Panc1 (cell line): ENCODE measurements at regions not wholly inside any gene's neighbourhood (a gene's known extent, or its start where the extent isn't known, plus 50 kb on each side); places are given as distances from the start of the nearest gene placed in this dataset.

Source experiments
- ATAC-seq: fragments of 200-7000 bp; cut with Tn5 transposase; 2 replicates; pipeline ENCODE4 v1.9.1; 2020; ENCODE audit warnings: mild to moderate bottlenecking, moderate library complexity
- BruUV-seq: library from RNA; stranded (reverse); fragments of 400-500 nt; replicated peaks from 2 replicates; lab custom pipeline; 2021; lab: Mats Ljungman, UMichigan
- CTCF ChIA-PET: fragments of 300-600 bp; sonication (Branson Sonifier 250); formaldehyde crosslinking; loops from one replicate; lab custom pipeline; 2022; ENCODE audit warnings: antibody characterized with exemption; lab: Charles Lee
- POLR2A ChIA-PET: fragments of 300-600 bp; sonication (Branson Sonifier 250); formaldehyde crosslinking; loops from one replicate; lab custom pipeline; 2022; ENCODE audit warnings: antibody characterized with exemption; lab: Charles Lee
- DNase-seq: peaks from one replicate; pipeline ENCODE4 v3.0.0-alpha.2; 2010; ENCODE audit warnings: low read depth, low spot score
- H3K27ac ChIP-seq: 2 replicates; pipeline ENCODE4 v1.5.1; 2011; ENCODE audit warnings: mild to moderate bottlenecking, low read length, inconsistent platforms
- H3K27me3 ChIP-seq: fragments of 200-500 bp; sonication (Bioruptor generic); 2 replicates; pipeline ENCODE4 v1.6.0; 2014; ENCODE audit warnings: low read length, inconsistent platforms; ENCODE audit not compliant: control insufficient read depth, insufficient read depth
- H3K36me3 ChIP-seq: fragments of 200-500 bp; sonication (Bioruptor generic); 2 replicates; pipeline ENCODE4 v1.5.1; 2014; ENCODE audit warnings: inconsistent platforms, mild to moderate bottlenecking, low read length, moderate library complexity; ENCODE audit not compliant: control insufficient read depth, insufficient read depth
- H3K4me1 ChIP-seq: 2 replicates; pipeline ENCODE4 v1.5.1; 2011; ENCODE audit warnings: inconsistent platforms, mild to moderate bottlenecking, low read length, moderate library complexity; ENCODE audit not compliant: control insufficient read depth, insufficient read depth
- H3K4me3 ChIP-seq, 2 experiments: 2 replicates each; pipeline ENCODE4 v1.5.1; 2011 to 2012; ENCODE audit warnings: low read depth in 2 of 2, low read length in 2 of 2, mild to moderate bottlenecking in 2 of 2, inconsistent platforms in 1 of 2, moderate library complexity in 1 of 2
- H3K9me3 ChIP-seq: fragments of 200-500 bp; sonication (Bioruptor generic); 2 replicates; pipeline ENCODE4 v1.5.1; 2014; ENCODE audit warnings: low read depth, mild to moderate bottlenecking, inconsistent platforms, low read length, moderate library complexity; ENCODE audit not compliant: control insufficient read depth, insufficient read depth
- CTCF ChIP-seq: fragments of 450-650 bp; IDR thresholded peaks from 2 replicates; pipeline ENCODE4 v1.5.1; 2017; ENCODE audit warnings: mild to moderate bottlenecking
- POLR2AphosphoS5 ChIP-seq: IDR thresholded peaks from 2 replicates; pipeline ENCODE4 v1.6.1; 2012; ENCODE audit warnings: mild to moderate bottlenecking, low read depth, low read length, moderate library complexity
- REST ChIP-seq, 2 experiments: IDR thresholded peaks; 2 replicates each; pipeline ENCODE4 v1.6.1; 2011 to 2012; ENCODE audit warnings: low read depth in 2 of 2, control low read depth in 1 of 2, low read length in 1 of 2, mild to moderate bottlenecking in 1 of 2, moderate library complexity in 1 of 2; ENCODE audit not compliant: insufficient read depth in 1 of 2
- SIN3A ChIP-seq: IDR thresholded peaks from 2 replicates; pipeline ENCODE4 v1.6.1; 2012; ENCODE audit warnings: low read depth, mild to moderate bottlenecking, low read length, moderate library complexity, borderline replicate concordance; ENCODE audit not compliant: insufficient read depth
- TCF7L2 ChIP-seq: IDR thresholded peaks from 2 replicates; pipeline ENCODE4 v1.6.1; 2011; ENCODE audit warnings: mild to moderate bottlenecking, low read depth, low read length, inconsistent platforms
- in situ Hi-C: cut with HindIII; loops from 2 replicates; pipeline ENCODE4 v1.10.0; 2016; ENCODE audit warnings: low sequenced_read_pairs, low pct_unique_long_range_greater_than_20kb
- intact Hi-C: fragments of 100-400 bp; cut with micrococcal nuclease; formaldehyde crosslinking; loops from one replicate; pipeline ENCODE4 v1.10.0; 2022; ENCODE audit not compliant: unreplicated experiment

- DNase-seq (no peak), ATAC-seq (no peak)
- H3K9me3 ChIP-seq = no peaks in the 10 kb centered on the region
- CTCF ChIA-PET = no interaction called here
- H3K27ac ChIP-seq = no peak overlapping the region
- no peak overlapping the region for H3K4me3 ChIP-seq
- in situ Hi-C loops = no loop called here
- no TSS peak for BruUV-seq
- intact Hi-C loops = no loop called here
- POLR2A ChIA-PET = no interaction called here
- H3K36me3 ChIP-seq = no peaks in the 10 kb centered on the region
- no peaks in the 10 kb centered on the region for H3K27me3 ChIP-seq
- TF ChIP-seq REST (IDR thresholded peaks at IDR 0.05; ENCODE audit: insufficient read depth in 1 of 2, low read depth in 2 of 2, low read length in 1 of 2) = no peak
- TF ChIP-seq TCF7L2 = no peak
- no peak for TF ChIP-seq CTCF
- TF ChIP-seq POLR2AphosphoS5 = no peak
- no peak for TF ChIP-seq SIN3A
- no peaks in the 10 kb centered on the region for H3K4me1 ChIP-seq
Observed at GRCh38 chr9:109683521-109683920, 96.5 kb upstream of the PALM2AKAP2 start.

GRCh38 chr9:109689701-109690100 lies 90.3 kb upstream of the PALM2AKAP2 start:
- no peaks in the 10 kb centered on the region for H3K4me1 ChIP-seq
- BruUV-seq = no TSS peak
- H3K4me3 ChIP-seq = no peak overlapping the region
- no peaks in the 10 kb centered on the region for H3K9me3 ChIP-seq
- in situ Hi-C loops (no loop called here), intact Hi-C loops (no loop called here)
- ATAC-seq = no peak
- ChIA-PET CTCF (no interaction called here), POLR2A (interaction anchor here (0.5 kb wide), 1 partner anchor 1801 kb away, joined by 3 read pairs; no protein-coding TSS in a partner anchor)
- H3K27me3 ChIP-seq = no peaks in the 10 kb centered on the region
- H3K27ac ChIP-seq = no peak overlapping the region
- TF ChIP-seq REST (IDR thresholded peaks at IDR 0.05; ENCODE audit: insufficient read depth in 1 of 2, low read depth in 2 of 2, low read length in 1 of 2) (no peak), TCF7L2 (no peak), CTCF (no peak), POLR2AphosphoS5 (no peak)
- DNase-seq = no peak
- no peaks in the 10 kb centered on the region for H3K36me3 ChIP-seq
